Breast epithelium (tissue), 3 donors: ENCODE measurements at regions not wholly inside any gene's neighbourhood (a gene's known extent, or its start where the extent isn't known, plus 50 kb on each side); places are given as distances from the start of the nearest gene placed in this dataset.
"Not testable (repeated sequence)": the region's sequence is repeated elsewhere in the genome, so short reads cannot be mapped to it uniquely, and the experiment has no call there.

Source experiments
- POLR2A ChIP-seq: fragments of 450-650 bp; IDR thresholded peaks from one replicate; pipeline ENCODE4 v1.6.1; 2016; ENCODE audit warnings: antibody characterized with exemption, mild to moderate bottlenecking, moderate library complexity
- TF ChIP-seq, protein P1 (sequence below), 3 donors: fragments of 450-650 bp; IDR thresholded peaks; one replicate each; pipeline ENCODE4 v1.5.1; 2016 to 2017; ENCODE audit warnings: antibody characterized with exemption in 3 of 3, mild to moderate bottlenecking in 3 of 3, moderate library complexity in 3 of 3

DNA sequence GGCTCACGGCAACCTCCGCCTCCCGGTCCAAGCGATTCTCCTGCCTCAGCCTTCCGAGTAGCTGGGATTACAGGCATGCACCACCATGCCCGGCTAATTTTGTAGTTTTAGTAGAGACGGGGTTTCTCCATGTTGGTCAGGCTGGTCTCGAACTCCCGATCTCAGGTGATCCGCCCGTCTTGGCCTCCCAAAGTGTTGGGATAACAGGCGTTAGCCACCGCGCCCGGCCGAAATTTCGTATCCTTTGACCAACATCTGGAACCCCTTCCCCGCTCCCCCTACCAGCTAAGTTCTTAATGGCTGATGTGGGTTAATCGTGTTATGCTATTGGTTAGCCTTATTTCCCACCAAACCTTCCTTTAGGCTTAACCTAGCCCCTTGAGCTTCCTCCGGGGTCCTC is 113.6 kb downstream of the KLF13 start:
- TF ChIP-seq, protein P1, sequence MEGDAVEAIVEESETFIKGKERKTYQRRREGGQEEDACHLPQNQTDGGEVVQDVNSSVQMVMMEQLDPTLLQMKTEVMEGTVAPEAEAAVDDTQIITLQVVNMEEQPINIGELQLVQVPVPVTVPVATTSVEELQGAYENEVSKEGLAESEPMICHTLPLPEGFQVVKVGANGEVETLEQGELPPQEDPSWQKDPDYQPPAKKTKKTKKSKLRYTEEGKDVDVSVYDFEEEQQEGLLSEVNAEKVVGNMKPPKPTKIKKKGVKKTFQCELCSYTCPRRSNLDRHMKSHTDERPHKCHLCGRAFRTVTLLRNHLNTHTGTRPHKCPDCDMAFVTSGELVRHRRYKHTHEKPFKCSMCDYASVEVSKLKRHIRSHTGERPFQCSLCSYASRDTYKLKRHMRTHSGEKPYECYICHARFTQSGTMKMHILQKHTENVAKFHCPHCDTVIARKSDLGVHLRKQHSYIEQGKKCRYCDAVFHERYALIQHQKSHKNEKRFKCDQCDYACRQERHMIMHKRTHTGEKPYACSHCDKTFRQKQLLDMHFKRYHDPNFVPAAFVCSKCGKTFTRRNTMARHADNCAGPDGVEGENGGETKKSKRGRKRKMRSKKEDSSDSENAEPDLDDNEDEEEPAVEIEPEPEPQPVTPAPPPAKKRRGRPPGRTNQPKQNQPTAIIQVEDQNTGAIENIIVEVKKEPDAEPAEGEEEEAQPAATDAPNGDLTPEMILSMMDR (IDR thresholded peaks at IDR 0.05): not testable (repeated sequence)
- not testable (repeated sequence) for TF ChIP-seq POLR2A
